ENCODE measurements at regions not wholly inside any gene's neighbourhood (a gene's known extent, or its start where the extent isn't known, plus 50 kb on each side); places are given as distances from the start of the nearest gene placed in this dataset.

- no peak for TF ChIP-seq POLR2A (IDR thresholded peaks at IDR 0.05)
- no peak for TF ChIP-seq CTCF (IDR thresholded peaks at IDR 0.05)
These were observed 1868.9 kb downstream of the PCDH7 start for GRCh38 chr4:32589097-32589496.
